SHP77 (cell line): ENCODE measurements at regions not wholly inside any gene's neighbourhood (a gene's known extent, or its start where the extent isn't known, plus 50 kb on each side); places are given as distances from the start of the nearest gene placed in this dataset.
A peak's percentile ranks its signal among the peaks of the same experiment; 100 is the strongest.

Experiments used
- DNase-seq, 2 experiments: peaks; one replicate each; lab custom pipeline; 2025; lab: John Stamatoyannopoulos, UW

DNA sequence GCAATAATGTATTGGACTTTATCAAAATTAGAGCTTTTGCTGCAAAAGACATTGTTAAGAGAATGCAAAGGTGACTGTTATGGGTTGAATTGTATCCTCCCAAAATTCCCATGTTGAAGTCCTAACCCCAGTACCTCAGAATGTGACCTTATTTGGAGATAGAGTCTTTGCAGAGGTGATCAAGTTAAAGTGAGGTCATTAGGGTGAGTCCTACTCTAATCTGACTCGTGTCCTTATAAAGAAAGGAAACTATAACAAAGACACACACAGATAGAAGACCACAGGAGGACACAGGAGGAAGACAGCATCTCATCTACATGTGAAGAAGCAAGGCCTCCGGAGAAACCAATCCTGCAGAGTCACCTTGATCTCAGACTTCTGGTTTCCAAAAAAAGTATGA lies 1011.2 kb downstream of the TBC1D22A start:
- DNase-seq: no peak

DNA sequence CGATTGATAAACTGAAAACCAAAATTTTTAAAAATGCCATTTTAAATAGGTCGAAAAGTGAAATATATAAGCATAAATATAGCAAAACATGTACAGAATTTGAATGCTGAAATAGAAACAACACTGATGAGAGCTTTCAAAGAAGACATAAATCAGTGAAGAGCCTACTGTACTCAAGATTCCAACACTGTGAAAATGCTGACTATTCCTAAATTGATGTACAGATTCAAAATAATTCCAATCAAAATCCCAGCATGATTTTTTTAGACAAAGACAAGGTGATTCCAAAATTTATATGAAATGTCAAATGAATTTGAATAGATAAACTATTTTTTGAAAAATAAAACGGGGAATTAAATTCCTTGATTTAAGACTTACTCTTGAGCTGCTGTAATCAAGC lies 1010.4 kb downstream of the TBC1D22A start:
- no peak for DNase-seq

DNA sequence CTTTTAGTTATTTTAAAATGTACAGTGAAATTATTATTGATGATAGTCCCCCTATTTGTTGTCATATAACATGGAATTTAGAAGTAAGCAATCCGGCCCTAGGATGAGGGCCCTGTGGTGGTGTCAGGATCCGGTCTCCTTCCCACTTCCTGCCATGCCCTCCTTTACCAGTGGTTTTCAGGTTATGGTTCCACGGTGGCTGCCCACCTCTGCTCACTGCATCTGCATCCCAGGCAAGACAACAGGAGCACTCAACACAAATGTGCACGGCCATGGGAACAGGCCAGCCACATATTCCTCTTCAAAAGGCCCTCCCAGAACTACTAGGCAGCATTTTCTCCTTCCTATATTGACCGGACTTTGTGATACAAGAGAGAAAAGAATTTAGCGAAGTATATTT lies 1007.2 kb downstream of the TBC1D22A start:
- DNase-seq: no peak

DNA sequence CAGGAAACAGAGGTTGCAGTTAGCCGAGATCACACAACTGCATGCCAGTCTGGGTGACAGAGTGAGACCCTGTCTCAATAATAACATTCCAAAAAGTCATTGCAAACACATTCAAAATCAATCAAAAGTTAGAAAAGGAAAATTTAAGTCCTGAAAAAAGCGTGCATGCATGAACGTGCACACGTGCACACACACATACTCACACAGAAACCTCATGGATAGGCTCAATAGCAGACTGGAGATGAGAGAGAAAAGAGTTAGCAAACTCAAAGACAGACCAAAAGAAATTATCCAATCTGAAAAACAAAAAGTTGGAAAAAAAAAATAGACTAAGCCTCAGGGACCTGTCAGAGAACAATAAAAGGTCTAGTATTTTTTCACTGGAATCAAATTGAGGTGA lies 1005.6 kb downstream of the TBC1D22A start:
- DNase-seq: no peak

DNA sequence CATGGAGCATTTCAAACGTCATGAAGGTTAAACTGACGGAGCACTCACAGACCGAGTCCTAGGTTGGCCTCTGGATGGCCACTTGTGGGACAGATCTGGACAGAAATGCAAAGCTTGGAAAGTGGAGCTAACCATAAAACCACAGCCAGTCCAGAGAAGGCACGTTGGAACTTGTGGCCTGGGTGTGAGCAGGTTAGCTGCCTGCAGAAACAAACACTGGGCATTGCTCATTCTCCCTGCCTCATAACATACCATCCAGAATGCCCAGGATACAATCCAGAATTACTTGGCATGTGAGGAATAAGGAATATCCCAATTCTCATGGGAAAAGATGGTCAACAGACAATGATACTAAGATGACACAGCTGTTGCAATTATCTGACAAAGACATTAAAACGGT lies 1005.0 kb downstream of the TBC1D22A start:
- no peak for DNase-seq

DNA sequence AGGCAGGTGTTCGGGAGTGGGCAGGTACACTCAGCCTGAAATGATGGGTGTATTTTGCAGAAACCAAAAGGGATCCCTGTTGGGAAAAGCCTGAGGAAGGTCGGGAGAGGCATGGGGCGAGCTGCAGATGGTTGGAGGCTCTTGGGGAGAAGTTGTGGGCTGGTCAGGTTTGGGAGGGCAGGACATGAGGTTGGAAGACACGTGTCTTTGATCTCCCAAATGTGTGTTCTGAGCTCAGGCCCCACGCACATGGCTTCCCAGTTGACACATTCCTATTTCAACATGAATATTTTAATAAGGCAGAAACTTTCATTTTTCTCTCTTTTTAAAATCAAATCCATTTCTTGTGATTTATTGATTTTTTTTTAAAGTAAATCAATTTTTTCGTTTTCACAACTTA lies 1003.3 kb downstream of the TBC1D22A start:
- no peak for DNase-seq

DNA sequence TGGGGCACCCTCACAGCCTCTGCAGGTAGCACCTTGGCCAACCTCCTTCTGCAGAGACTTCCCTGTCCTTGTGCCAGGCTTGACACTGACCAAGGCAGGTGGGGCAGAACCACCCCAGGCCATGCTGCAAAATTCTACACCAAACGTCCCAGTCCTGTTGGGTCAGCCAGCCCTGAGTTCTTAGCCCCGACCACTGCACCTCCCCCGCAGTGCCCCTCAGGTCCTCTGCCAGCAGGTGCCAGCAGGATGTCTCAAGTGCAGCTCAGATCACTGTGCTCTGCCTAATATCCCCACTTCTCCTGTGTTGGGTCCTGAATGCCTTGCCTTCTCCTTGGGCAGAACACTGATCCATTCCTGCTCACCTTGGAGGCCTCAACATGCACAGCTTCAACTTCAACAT lies 999.7 kb downstream of the TBC1D22A start:
- no peak for DNase-seq

DNA sequence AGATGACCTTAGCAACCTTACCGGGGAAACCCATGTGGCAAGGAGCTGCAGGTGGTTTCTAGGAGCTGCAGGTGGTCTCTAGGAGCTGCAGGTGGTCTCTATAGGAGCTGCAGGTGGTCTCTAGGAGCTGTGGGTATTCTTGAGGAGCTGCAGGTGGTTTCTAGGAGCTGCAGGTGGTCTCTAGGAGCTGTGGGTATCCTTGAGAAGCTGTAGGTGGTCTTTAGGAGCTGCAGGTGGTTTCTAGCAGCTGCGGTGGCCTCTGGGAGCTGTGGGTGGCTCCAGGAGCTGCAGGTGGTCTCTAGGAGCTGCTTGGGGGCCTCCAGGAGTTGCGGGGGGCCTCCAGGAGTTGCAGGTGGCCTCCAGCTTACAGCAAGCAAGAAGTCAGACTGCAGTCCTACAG lies 997.5 kb downstream of the TBC1D22A start:
- no peak for DNase-seq

DNA sequence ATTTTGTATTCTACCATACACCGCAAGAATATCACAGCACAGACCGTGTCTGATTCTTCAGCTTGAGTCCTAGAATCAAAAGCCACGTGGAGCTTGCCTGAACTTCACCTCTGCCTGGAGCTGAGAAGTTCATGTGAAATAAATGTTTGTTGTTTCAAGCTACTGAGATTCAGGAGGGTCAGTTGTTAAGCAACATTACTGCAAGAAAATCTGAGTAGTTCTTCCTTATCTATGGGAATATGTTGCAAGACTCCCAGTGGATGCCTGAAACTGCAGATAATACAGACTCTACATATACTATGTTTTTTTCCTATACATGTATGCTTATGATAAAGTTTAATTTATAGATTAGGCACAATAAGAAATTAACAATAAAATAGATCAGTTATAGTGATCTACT lies 995.3 kb downstream of the TBC1D22A start:
- DNase-seq: no peak

DNA sequence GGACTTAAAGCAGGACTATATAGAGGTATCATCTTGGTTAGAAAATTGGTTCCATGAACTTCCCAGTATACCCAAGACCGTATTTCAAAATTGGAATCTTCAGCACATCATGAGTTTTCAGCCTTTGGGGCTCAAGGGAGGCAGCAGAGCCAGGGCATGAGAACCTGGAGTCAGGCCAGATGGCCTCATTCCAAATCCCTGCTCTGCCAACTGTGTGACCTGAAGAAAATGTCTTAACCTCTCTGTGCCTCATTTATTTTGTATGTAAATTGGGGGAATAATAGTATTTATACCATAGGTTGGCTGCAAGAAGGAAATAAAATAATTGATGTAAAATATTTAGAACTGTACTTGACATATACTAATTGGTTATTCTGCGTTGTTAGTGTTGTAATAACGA lies 987.6 kb downstream of the TBC1D22A start:
- peak in 1 of 2 experiments; percentile 12 for DNase-seq

DNA sequence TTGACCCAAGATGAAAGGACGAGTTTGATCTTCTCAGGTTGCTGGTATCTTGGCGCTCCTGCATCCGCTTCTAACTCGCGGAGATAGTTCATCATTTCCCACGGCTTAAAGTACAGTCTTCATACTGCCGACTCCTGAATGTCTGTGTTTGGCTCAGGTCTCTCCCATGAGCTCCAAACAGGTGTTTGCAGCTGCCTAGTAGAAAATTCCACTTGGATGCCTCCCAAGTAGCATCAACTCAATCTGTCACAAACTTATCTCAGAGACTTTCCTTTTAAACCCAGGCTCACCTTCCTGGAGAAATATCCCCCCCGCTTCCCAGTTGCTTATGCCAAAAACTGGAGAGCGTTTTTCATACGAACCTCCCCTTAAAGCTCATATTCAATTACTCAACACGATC lies 986.5 kb downstream of the TBC1D22A start:
- DNase-seq: no peak

DNA sequence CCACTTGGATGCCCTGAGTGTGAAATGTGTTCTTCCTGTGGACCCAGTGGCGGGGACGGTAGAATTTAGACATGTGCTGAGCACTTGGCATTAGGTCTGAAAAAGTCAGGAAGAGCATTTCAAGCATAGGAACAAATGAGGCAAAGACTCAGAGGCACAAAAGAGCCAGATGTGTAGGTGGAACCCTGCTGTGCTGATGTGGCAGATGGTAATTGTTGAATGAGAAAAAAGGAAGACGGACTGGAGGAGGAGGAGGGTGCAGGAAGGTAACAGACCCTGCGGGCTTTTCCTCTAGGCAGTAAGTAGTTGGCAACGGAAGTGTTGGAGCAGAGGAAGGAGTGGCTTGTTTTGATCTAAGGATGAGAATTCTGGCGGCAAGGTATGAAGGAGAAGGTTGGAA lies 985.8 kb downstream of the TBC1D22A start:
- DNase-seq: no peak

DNA sequence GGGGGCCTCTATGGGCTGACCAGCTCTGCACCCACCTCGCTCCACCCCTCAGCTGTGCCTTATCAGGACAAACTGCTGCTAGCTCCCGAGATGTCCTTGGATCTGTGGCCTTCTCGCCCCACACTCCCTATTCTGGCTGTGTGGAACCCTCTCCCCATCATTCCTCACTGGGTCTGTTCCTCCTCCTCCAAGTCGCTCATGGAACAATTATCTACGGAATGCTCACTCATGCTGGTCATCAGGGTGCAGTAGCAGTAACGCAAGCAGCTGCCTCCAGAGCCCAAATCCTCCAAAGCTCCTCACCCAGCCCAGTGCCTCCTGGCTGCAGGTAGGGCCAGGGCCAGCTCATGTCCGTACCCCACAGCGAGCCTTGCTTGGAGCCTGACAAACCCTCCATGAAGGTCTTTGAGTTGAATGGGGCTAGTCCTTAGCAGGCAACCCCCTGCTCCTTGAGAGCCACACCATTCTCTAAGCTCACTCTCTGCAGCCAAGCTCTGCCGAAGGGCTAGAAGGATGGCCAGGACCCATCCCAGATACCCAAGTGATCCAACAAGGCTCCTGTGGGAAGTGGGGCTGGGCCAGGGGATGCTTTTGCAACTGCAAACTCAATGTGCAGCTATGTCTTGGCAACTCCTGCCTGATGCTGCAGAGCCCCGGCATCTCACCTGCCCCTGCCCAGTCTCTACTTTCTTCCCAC lies 977.8 kb downstream of the TBC1D22A start:
- DNase-seq: no peak

DNA sequence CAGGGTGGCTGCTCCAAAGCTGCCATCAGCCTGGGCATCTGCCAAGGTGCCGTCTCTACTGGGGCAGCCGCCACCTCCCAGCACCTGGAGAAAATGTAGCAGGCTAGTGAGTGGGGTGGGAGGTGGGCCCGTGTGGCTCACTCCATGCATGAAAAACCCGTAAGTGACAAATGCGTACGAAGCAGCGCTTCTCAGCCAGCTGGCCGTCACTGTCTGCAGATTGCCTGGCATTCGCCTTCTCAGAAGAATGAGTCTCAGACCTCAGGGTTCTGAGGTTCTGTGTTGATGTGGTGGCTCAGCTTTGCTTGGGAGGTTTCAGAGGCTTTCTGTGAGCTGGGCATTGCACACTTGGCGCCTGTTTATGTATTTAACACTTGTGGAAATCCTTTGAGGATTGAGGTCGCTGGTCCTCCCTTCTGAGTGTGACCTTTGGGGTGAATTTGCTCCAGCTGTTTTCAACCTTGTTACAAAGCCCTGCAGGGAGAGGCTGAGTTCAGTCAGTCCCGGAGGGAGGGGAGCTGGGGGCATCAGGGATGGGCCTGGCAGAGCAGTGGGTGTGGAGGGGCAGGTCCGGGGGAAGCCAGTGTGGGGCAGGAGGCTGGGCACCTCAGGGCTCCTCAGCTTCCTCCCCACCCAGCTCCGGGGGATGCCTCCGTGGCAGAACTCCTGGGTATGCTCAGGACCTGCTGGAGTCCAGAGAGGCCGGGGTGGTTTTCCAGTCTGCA lies 977.0 kb downstream of the TBC1D22A start:
- no peak for DNase-seq

DNA sequence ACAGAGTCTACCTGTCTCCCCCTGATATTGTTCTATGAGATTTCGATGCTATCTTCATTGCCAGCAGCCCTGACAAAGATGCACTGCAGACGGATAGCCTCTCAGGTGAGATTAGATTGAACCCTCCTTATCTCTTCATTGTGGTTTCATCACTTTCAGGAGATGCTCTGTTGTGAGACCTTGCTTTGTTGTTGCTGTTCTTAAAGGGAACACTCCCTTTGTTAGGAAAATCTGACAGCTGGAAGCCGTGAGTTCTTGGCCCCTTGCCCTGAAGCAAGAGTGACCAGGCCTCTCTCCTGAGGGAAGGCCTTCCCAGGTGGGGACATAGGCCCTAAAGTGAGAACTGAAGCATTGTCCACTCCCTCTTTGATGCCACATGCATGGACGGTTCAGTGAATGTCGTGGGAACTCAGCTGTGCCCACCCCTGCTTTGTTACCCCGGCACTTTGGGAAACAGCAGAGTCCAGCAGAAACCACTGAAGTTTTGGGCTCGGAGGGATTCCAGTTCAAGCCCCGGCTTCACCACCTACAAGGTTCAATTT lies 976.1 kb downstream of the TBC1D22A start:
- DNase-seq: no peak

DNA sequence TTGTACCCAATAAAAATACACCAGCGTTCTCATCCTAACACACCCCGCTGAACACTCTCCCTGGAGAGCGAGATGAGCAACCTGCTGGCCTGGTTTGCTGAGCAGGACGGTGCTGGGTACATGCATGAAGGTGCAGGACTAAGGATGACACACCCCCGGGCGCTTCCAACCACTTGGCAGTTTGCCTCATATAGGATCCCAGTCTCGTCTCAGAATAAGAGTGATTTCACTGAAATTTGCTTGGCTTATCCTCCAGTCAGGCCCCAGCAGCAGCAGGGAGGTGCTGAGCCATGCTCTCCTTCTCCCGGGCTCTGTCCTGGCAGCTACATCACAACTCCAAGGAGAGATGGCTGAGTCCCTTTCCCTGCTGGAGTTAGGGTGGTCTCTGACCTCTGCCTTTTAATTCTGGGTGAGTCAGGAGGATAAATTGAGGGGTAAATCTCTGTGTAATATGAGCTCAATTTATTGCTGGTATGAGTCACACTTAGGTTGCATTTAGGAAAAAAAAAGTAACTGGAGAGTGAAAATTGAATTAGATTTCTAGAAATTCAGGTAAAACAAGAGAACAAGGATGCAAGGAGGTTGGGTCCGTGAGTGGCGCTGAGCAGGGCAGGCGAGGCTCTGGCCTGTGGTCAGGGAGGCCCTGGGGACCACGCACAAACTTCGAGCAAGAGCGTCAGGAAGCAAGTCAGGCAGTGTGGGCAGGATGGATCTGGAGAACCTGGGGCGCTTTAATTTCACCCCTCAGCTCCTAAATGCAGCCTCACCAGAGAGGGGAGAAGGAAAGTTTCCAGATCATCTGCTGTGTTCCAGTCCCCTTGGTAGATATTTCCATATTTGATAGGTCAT lies 974.0 kb downstream of the TBC1D22A start:
- DNase-seq: no peak

DNA sequence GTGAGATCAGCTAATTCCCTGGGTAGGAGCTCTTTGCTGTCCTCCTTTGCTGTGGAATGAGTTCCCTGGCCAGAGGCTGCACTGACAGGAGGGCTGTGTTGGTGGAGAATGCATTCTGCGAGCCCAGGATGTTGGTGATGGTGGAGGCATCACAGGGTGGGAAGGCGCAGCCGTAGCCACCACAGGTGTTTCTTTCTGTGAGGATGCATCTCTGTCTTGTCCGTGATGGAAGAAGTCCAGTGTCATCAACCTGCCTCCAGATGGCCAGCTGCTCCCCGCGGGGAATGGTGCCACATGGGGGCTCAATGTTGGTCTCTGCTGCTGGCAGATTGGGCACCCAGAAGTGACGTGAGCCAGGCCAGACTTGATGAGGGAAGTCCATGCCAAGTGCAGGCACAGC lies 972.1 kb downstream of the TBC1D22A start:
- DNase-seq: no peak

DNA sequence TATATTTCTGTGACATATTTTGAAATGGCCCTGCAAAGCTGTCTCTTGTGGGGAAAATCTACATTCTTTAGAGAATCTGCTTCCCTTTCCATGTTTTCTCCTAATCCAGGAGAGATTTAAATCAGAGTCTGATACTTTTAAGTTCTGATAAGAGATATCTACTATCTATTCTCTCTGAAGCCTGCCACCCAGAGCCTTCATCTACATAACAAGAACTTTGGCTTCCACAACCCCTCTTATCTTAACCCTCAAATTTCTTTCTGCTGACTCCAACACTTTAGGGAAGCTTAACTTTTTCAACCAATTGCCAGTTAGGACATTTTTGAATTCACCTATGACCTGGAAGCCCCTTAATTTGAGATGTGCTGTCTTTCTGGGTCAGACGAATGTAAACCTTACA lies 965.2 kb downstream of the TBC1D22A start:
- DNase-seq: no peak

DNA sequence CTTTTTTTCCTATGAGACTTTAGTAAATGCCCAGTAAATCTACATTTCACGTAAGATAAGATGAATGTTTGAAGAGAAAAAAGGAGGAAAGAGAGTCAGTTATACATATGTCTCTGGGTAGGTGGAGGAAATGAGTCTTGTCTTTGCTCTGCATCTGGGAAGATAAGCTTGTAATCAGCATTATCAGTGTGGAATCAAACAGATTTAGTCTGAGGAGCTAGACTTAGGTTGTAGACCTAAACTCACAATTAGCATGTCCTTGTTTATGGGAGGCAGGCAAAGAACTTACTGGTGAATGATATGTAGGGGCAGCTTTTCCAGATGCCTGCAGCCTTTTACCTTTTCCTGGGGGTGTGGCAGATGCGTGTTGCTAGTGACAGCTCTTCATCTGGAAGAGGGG lies 962.3 kb downstream of the TBC1D22A start:
- no peak for DNase-seq

DNA sequence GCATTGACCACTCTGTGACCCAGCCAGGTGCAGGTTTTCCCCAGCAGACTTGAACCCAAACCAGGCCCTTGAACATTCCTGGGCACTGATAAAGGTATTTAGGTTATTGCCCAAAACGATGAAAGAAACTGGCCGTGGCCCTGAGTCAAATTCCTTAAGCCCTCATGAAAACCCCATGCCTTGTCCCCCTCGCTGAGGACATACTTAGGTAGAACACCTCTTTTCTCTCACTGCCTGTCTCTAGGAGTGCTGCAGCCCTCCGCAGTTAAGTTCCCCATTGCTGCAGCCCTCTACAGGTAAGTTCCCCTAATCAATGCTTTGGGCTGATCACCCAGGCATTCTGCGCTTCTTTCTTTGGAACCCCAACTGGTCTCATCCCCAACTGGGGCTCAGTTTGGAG lies 961.6 kb downstream of the TBC1D22A start:
- DNase-seq: no peak

DNA sequence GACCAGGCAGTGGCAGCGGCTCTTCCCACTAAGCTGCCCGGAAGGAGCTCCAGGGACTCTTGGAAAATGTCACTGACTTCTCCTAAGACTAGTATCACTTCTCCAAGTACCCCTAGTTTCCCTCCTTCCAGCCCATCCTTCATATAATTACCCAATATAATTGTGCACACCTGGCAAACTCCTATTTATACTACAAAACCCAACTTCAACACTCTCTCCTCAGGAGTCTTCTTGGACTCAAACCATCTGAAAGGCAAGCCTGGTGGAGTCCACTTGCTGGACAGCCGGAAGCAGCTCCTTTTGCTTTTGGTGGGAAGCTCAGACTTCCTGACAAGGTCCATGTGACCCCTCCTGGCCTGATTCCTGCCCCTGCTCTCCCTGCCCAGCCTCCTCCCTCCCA lies 955.9 kb downstream of the TBC1D22A start:
- DNase-seq: no peak

DNA sequence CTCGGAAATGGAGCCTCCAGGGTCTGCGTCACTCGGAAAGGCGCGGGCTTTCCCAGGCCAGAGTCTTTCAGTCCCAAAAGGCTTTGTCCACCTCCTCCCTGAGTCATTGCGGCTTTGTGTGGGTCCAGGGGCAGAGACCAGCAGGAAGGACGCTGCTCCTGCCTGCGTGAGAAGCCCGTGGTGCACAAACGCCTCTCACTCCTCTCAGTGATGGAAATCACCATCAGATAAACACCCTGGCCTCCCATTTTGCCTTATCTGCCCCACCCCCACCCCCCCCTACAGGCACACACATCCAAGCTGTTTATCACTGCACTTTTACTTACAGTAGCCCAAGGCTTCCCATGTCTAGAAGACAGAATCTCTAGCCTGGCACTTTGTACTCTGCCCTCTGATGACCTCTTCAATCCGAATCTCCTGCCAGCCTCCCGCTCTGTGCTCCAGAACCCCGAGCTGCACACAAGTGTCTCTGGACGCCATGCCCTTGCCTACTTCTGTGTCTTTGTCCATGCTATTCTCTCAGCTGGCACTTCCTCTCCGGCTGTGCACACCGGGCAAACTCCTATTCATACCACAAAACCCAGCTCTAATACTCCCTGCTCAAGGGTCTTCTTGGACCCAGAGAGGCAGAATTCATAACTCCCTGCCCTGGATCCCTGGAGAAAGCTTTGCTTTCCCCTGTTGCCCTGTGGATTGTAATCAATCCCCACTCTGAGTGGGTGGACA lies 954.6 kb downstream of the TBC1D22A start:
- DNase-seq: no peak
